PC-9 (cell line): ENCODE measurements at regions not wholly inside any gene's neighbourhood (a gene's known extent, or its start where the extent isn't known, plus 50 kb on each side); places are given as distances from the start of the nearest gene placed in this dataset.

Experiments used
- BruUV-seq: library from RNA; stranded (reverse); fragments of 400-500 nt; replicated peaks from 2 replicates; lab custom pipeline; 2021; lab: Mats Ljungman, UMichigan
- CTCF ChIA-PET: fragments of 300-600 bp; sonication (Branson Sonifier 250); formaldehyde crosslinking; loops from one replicate; lab custom pipeline; 2022; ENCODE audit warnings: antibody characterized with exemption; lab: Charles Lee
- POLR2A ChIA-PET: fragments of 300-600 bp; sonication (Branson Sonifier 250); formaldehyde crosslinking; loops from one replicate; lab custom pipeline; 2022; ENCODE audit warnings: antibody characterized with exemption; ENCODE audit not compliant: unreplicated experiment; lab: Charles Lee
- DNase-seq, 2 experiments: peaks; one replicate each; pipeline versions ENCODE4 v3.0.0 to v3.0.0-alpha.2; 2015 to 2022; ENCODE audit warnings: mixed read lengths in 1 of 2
- H2AFZ ChIP-seq: fragments of 200-600 bp; sonication (generic); 2 replicates; pipeline ENCODE4 v1.8.1; 2017; ENCODE audit warnings: antibody characterized with exemption
- H3F3A ChIP-seq: fragments of 200-600 bp; sonication (generic); 2 replicates; pipeline ENCODE4 v1.8.1; 2017; ENCODE audit warnings: antibody characterized with exemption, mild to moderate bottlenecking, low read depth; ENCODE audit not compliant: insufficient read depth
- H3K27ac ChIP-seq: fragments of 200-600 bp; sonication (generic); 2 replicates; pipeline ENCODE4 v1.6.1; 2016; ENCODE audit warnings: mixed run types
- H3K27me3 ChIP-seq: fragments of 200-600 bp; sonication (generic); 2 replicates; pipeline ENCODE4 v1.6.1; 2016; ENCODE audit warnings: low read depth, mixed run types; ENCODE audit not compliant: insufficient read depth
- H3K36me3 ChIP-seq: fragments of 200-600 bp; sonication (generic); 2 replicates; pipeline ENCODE4 v1.6.1; 2016; ENCODE audit warnings: low read depth, mixed run types
- H3K4me1 ChIP-seq: fragments of 200-600 bp; sonication (generic); replicated peaks from 2 replicates; pipeline ENCODE4 v1.6.1; 2016; ENCODE audit warnings: mixed run types; ENCODE audit not compliant: insufficient read depth
- H3K4me2 ChIP-seq: fragments of 200-600 bp; sonication (generic); 2 replicates; pipeline ENCODE4 v1.6.1; 2017; ENCODE audit warnings: mixed run types
- H3K4me3 ChIP-seq: fragments of 200-600 bp; sonication (generic); 2 replicates; pipeline ENCODE4 v1.6.1; 2016; ENCODE audit warnings: mixed run types
- H3K79me2 ChIP-seq: fragments of 200-600 bp; sonication (generic); 2 replicates; pipeline ENCODE4 v1.6.1; 2017; ENCODE audit warnings: low read depth, mixed run types
- H3K9me2 ChIP-seq: fragments of 200-600 bp; sonication (generic); 2 replicates; pipeline ENCODE4 v1.8.1; 2017; ENCODE audit warnings: mild to moderate bottlenecking; ENCODE audit not compliant: insufficient read depth
- H3K9me3 ChIP-seq: fragments of 200-600 bp; sonication (generic); 2 replicates; pipeline ENCODE4 v1.8.1; 2016; ENCODE audit warnings: low read depth; ENCODE audit not compliant: insufficient read depth
- H4K20me1 ChIP-seq: fragments of 200-600 bp; sonication (generic); 2 replicates; pipeline ENCODE4 v1.8.1; 2017; ENCODE audit not compliant: insufficient read depth
- EZH2 ChIP-seq: fragments of 200-600 bp; sonication (generic); IDR thresholded peaks from 2 replicates; pipeline ENCODE4 v1.8.0; 2017; ENCODE audit warnings: antibody characterized with exemption, low read depth
- intact Hi-C: fragments of 100-400 bp; cut with micrococcal nuclease; formaldehyde crosslinking; loops from one replicate; pipeline ENCODE4 v1.10.0; 2022; ENCODE audit not compliant: unreplicated experiment
- TF ChIP-seq, protein P1 (sequence below): fragments of 200-600 bp; sonication (generic); conservative IDR thresholded peaks from 2 replicates; pipeline ENCODE4 v1.6.1; 2017; ENCODE audit warnings: mixed run types, antibody characterized with exemption, mild to moderate bottlenecking, moderate library complexity

DNA sequence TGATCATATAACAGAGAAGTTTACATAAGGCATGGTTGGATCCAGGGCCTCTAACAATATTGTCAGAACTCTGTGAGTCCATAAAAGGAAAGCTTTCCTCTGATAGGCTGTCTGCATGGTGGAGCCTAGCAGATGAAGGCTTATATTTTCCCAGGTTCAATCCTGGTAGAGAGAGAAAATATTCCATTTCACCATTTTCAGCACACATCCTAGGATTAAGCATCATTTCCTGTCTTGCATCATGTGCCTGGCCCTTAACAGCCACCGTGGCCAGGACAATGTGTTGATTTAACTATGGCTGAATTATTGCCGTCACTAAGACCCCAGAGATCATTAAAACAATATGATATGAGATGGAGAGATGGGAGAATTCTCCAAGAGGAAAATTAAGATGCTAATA is 90.9 kb upstream of the GRIA1 start:
- Histone ChIP-seq H4K20me1 (no peaks in the 10 kb centered on the region), H3K36me3 (no peaks in the 10 kb centered on the region), H3K79me2 (no peaks in the 10 kb centered on the region), H3K27ac (no peak overlapping the region), H3K27me3 (no peaks in the 10 kb centered on the region), H3F3A (no peaks in the 10 kb centered on the region), H3K9me2 (no peaks in the 10 kb centered on the region), H3K4me3 (no peak overlapping the region), H3K4me1 (no peaks in the 10 kb centered on the region), H3K4me2 (no peak overlapping the region), H3K9me3 (no peaks in the 10 kb centered on the region), H2AFZ (no peak overlapping the region)
- ChIA-PET POLR2A (no interaction called here), CTCF (no interaction called here)
- TF ChIP-seq, protein P1, sequence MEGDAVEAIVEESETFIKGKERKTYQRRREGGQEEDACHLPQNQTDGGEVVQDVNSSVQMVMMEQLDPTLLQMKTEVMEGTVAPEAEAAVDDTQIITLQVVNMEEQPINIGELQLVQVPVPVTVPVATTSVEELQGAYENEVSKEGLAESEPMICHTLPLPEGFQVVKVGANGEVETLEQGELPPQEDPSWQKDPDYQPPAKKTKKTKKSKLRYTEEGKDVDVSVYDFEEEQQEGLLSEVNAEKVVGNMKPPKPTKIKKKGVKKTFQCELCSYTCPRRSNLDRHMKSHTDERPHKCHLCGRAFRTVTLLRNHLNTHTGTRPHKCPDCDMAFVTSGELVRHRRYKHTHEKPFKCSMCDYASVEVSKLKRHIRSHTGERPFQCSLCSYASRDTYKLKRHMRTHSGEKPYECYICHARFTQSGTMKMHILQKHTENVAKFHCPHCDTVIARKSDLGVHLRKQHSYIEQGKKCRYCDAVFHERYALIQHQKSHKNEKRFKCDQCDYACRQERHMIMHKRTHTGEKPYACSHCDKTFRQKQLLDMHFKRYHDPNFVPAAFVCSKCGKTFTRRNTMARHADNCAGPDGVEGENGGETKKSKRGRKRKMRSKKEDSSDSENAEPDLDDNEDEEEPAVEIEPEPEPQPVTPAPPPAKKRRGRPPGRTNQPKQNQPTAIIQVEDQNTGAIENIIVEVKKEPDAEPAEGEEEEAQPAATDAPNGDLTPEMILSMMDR = no peak
- no peak for TF ChIP-seq EZH2
- intact Hi-C loops = no loop called here
- BruUV-seq = no TSS peak
- no peak for DNase-seq

DNA sequence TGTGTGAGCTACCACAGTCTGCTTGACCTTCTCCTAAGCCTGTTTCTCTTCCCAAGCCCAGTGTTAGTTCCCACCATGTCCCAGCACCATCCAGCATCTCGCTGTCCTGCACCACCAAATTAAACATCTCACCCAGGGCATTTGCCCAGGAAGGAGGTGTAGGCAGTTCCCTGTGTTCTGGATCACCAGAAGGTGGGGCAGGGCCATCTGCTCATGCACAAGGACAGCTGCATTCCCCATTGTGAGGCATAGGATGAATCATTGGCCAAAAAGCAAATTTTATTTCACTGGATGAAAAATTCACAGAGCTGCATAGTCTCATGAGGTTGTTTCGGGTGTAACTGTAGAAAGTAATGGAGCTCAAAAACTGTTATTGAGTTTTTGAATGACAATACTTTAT is 89.5 kb upstream of the GRIA1 start:
- ChIA-PET POLR2A (no interaction called here), CTCF (no interaction called here)
- no TSS peak for BruUV-seq
- TF ChIP-seq EZH2 = no peak
- TF ChIP-seq, protein P1 = no peak
- Histone ChIP-seq H4K20me1 (no peaks in the 10 kb centered on the region), H3K4me2 (no peak overlapping the region), H3F3A (no peaks in the 10 kb centered on the region), H3K4me1 (no peaks in the 10 kb centered on the region), H3K4me3 (no peak overlapping the region), H3K9me3 (no peaks in the 10 kb centered on the region), H2AFZ (no peak overlapping the region), H3K79me2 (no peaks in the 10 kb centered on the region), H3K27me3 (no peaks in the 10 kb centered on the region; the same call in 1 of the 2 replicates), H3K36me3 (no peaks in the 10 kb centered on the region), H3K9me2 (no peaks in the 10 kb centered on the region), H3K27ac (no peak overlapping the region)
- intact Hi-C loops = no loop called here
- DNase-seq = no peak

DNA sequence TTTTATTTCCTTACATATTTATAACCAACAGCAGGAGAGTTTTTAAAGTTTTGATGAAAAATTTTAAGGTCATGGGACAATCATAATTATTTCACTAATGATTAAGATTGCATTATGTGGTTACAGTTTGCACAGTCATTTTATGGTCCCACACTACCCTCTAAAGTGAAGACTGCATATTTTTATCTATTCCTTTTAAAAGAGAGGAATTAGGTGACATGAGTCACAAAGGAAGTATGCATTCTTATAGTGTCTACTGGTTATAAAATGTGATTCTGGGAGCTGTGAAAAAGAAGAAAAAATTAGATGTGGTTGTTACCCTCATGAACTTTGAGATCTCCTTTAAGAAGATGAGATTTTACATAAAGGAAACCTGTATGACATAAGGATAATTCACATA is 87.9 kb upstream of the GRIA1 start:
- intact Hi-C loops = no loop called here
- H3K27ac ChIP-seq = no peak overlapping the region
- ChIA-PET POLR2A (no interaction called here), CTCF (no interaction called here)
- H3K4me3 ChIP-seq = no peak overlapping the region
- no peaks in the 10 kb centered on the region; the same call in 1 of the 2 replicates for H3K27me3 ChIP-seq
- no TSS peak for BruUV-seq
- no peak overlapping the region for H3K4me2 ChIP-seq
- no peaks in the 10 kb centered on the region for H3K9me2 ChIP-seq
- no peaks in the 10 kb centered on the region for H3K79me2 ChIP-seq
- H3K4me1 ChIP-seq = no peaks in the 10 kb centered on the region
- no peaks in the 10 kb centered on the region for H3K36me3 ChIP-seq
- no peak overlapping the region for H2AFZ ChIP-seq
- H3F3A ChIP-seq = no peaks in the 10 kb centered on the region
- no peak for DNase-seq
- no peaks in the 10 kb centered on the region for H3K9me3 ChIP-seq
- no peaks in the 10 kb centered on the region for H4K20me1 ChIP-seq
- TF ChIP-seq, protein P1 = no peak
- no peak for TF ChIP-seq EZH2
